ENCODE measurements at regions not wholly inside any gene's neighbourhood (a gene's known extent, or its start where the extent isn't known, plus 50 kb on each side); places are given as distances from the start of the nearest gene placed in this dataset.

- no peaks in the 10 kb centered on the region; a peak in 2 of 7 replicates for H3K36me3 Mint-ChIP-seq (ENCODE audit: insufficient read depth in 1 of 3, low read depth in 3 of 3)
- Histone ChIP-seq H3K14ac (ENCODE audit: insufficient read depth, low read length) (no peak overlapping the region), H3K79me2 (ENCODE audit: insufficient read depth, low read length) (no peaks in the 10 kb centered on the region), H3K27ac (ENCODE audit: insufficient read length, low read depth, low read length) (no peak overlapping the region), H3K27me3 (ENCODE audit: insufficient read depth, low read length) (no peaks in the 10 kb centered on the region), H2BK20ac (ENCODE audit: low read depth, low read length, poor library complexity, severe bottlenecking) (no peak overlapping the region), H3K18ac (ENCODE audit: insufficient read length, low read depth, low read length) (no peak overlapping the region), H2AK5ac (ENCODE audit: insufficient read length, low read length) (no peak overlapping the region), H3K9ac (ENCODE audit: extremely low read depth, insufficient read length, low read length) (no peak overlapping the region), H4K20me1 (ENCODE audit: control insufficient read depth, insufficient read depth, insufficient read length) (no peaks in the 10 kb centered on the region), H3K23me2 (ENCODE audit: insufficient read length, low read depth, low read length, poor library complexity, severe bottlenecking) (no peaks in the 10 kb centered on the region), H4K5ac (ENCODE audit: insufficient read length, low read depth, low read length) (no peak overlapping the region), H3T11ph (ENCODE audit: low read length) (no peak overlapping the region), H2BK120ac (ENCODE audit: low read depth, low read length, poor library complexity, severe bottlenecking) (no peak overlapping the region), H2BK12ac (ENCODE audit: insufficient read length, low read depth, low read length) (no peak overlapping the region), H3K79me1 (ENCODE audit: insufficient read depth, low read depth, low read length, poor library complexity, severe bottlenecking) (no peaks in the 10 kb centered on the region), H2BK5ac (ENCODE audit: insufficient read length, low read length) (no peak overlapping the region), H3K23ac (ENCODE audit: insufficient read length, low read depth, low read length) (no peak overlapping the region), H2BK15ac (ENCODE audit: low read depth, low read length) (no peak overlapping the region), H4K8ac (replicated peaks; ENCODE audit: insufficient read length, low read depth, low read length) (no peak overlapping the region), H3K9me3 (ENCODE audit: control insufficient read depth, low read depth, low read length) (no peaks in the 10 kb centered on the region), H3K4me2 (ENCODE audit: insufficient read depth, insufficient read length, low read length) (no peak overlapping the region), H2AFZ (ENCODE audit: low read length) (no peak overlapping the region), H4K91ac (ENCODE audit: insufficient read length, low read depth, low read length) (no peak overlapping the region), H3K56ac (ENCODE audit: insufficient read length, low read depth, low read length) (no peak overlapping the region), H3K4ac (ENCODE audit: low read depth, low read length) (no peak overlapping the region), H3K4me1 (ENCODE audit: insufficient read depth, low read length) (peaks cover 2% of the 10 kb centered on the region)
- no peaks in the 10 kb centered on the region for H3K27me3 Mint-ChIP-seq (ENCODE audit: low read depth)
- H3K27ac Mint-ChIP-seq: no peak overlapping the region
- WGBS (ENCODE audit: extremely low coverage, insufficient read length, low lambda C conversion rate): no CpG with 5 or more reads among the region's 1 CpG
- H3K4me1 Mint-ChIP-seq: peaks cover 4 to 9% of the 10 kb centered on the region in 2 experiments; a peak in 2 of 4 replicates
- H3K9me3 Mint-ChIP-seq: peaks cover 3 to 5% of the 10 kb centered on the region in 2 experiments; a peak in 4 of 5 replicates
- no peak for DNase-seq
- TF ChIP-seq CTCF (conservative IDR thresholded peaks at IDR 0.05): peak; percentile 24; the same call in 1 of the 3 replicates
- no peak overlapping the region for H3K4me3 Mint-ChIP-seq
These were observed 376.1 kb upstream of the OPRM1 start for GRCh38 chr6:153662982-153663381.
